ENCODE measurements at regions not wholly inside any gene's neighbourhood (a gene's known extent, or its start where the extent isn't known, plus 50 kb on each side); places are given as distances from the start of the nearest gene placed in this dataset.

GRCh38 chr3:113133140-113133539, 78.2 kb upstream of the BOC start:
- no peak for DNase-seq (ENCODE audit: extremely low spot score)
- POLR2A ChIA-PET = no interaction called here
- CTCF ChIA-PET = interaction anchor here (1.4 to 3.1 kb wide), 2 partner anchors 100 to 155 kb away, joined by 4 to 15 read pairs; no protein-coding TSS in a partner anchor
- no peak for TF ChIP-seq ARNT (IDR thresholded peaks at IDR 0.05)
- TF ChIP-seq FOXK2 (IDR thresholded peaks at IDR 0.05) = no peak

DNA sequence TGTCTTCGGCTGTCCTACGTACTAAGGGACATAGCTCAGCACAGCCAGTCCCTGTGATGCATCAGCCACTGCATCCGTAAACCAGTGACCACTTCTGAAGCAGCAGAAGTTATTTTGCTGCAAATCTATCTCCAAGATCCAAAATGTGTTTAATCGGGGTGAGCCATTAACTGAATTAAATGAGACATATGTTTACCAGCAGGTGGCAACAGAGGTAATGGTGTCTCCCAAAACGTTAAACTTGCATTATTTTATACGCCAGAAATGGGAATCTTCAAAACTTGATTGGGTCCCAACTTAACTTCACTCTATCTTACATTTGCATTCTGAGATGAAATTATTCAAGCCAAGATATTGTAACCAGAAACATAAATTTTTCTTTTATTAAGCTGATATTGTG, 75.3 kb upstream of the BOC start:
- no peak for TF ChIP-seq L3MBTL2 (conservative IDR thresholded peaks at IDR 0.05)
- no peak for TF ChIP-seq HDGF (IDR thresholded peaks at IDR 0.05; ENCODE audit: borderline replicate concordance)
- TF ChIP-seq CTBP1 (IDR thresholded peaks at IDR 0.05; ENCODE audit: borderline replicate concordance) = no peak
- TF ChIP-seq NFRKB (IDR thresholded peaks at IDR 0.05) = no peak
- no peak for TF ChIP-seq FOXM1 (IDR thresholded peaks at IDR 0.05; ENCODE audit: borderline replicate concordance)
- TF ChIP-seq FOXA1 (IDR thresholded peaks at IDR 0.05) = no peak
- TF ChIP-seq TARDBP (IDR thresholded peaks at IDR 0.05) = no peak
- no peak for TF ChIP-seq LEF1 (IDR thresholded peaks at IDR 0.05; ENCODE audit: borderline replicate concordance)
- TF ChIP-seq SUZ12 (IDR thresholded peaks at IDR 0.05) = no peak
- TF ChIP-seq, protein P1, sequence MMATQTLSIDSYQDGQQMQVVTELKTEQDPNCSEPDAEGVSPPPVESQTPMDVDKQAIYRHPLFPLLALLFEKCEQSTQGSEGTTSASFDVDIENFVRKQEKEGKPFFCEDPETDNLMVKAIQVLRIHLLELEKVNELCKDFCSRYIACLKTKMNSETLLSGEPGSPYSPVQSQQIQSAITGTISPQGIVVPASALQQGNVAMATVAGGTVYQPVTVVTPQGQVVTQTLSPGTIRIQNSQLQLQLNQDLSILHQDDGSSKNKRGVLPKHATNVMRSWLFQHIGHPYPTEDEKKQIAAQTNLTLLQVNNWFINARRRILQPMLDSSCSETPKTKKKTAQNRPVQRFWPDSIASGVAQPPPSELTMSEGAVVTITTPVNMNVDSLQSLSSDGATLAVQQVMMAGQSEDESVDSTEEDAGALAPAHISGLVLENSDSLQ (IDR thresholded peaks at IDR 0.05) = no peak
- no peak for TF ChIP-seq BHLHE40 (IDR thresholded peaks at IDR 0.05; ENCODE audit: borderline replicate concordance)
- TF ChIP-seq ELF4 (IDR thresholded peaks at IDR 0.05) = no peak
- TF ChIP-seq ZNF384 (IDR thresholded peaks at IDR 0.05) = no peak
- no peak for TF ChIP-seq SP1 (IDR thresholded peaks at IDR 0.05)
- no peak for TF ChIP-seq ARNT (IDR thresholded peaks at IDR 0.05)
- no peak for TF ChIP-seq FOXK2 (IDR thresholded peaks at IDR 0.05)
- POLR2A ChIA-PET = no interaction called here
- CTCF ChIA-PET = interaction anchor here (0.9 to 1.8 kb wide), 6 partner anchors 12 to 152 kb away, joined by 3 to 6 read pairs (median 4); no protein-coding TSS in a partner anchor

GRCh38 chr3:113136544-113136943, 74.8 kb upstream of the BOC start:
- no peak for TF ChIP-seq NFRKB (IDR thresholded peaks at IDR 0.05)
- TF ChIP-seq SP1 (IDR thresholded peaks at IDR 0.05) = no peak
- no peak for TF ChIP-seq FOXK2 (IDR thresholded peaks at IDR 0.05)
- TF ChIP-seq TARDBP (IDR thresholded peaks at IDR 0.05) = no peak
- TF ChIP-seq HDGF (IDR thresholded peaks at IDR 0.05; ENCODE audit: borderline replicate concordance) = no peak
- ChIA-PET CTCF (interaction anchor here (0.9 to 1.8 kb wide), 4 partner anchors 11 to 151 kb away, joined by 3 to 6 read pairs (median 5); no protein-coding TSS in a partner anchor), POLR2A (no interaction called here)
- no peak for DNase-seq (ENCODE audit: extremely low spot score)

More for the DNA sequence above, 75.3 kb upstream of the BOC start:
- no peak for DNase-seq (ENCODE audit: extremely low spot score)

DNA sequence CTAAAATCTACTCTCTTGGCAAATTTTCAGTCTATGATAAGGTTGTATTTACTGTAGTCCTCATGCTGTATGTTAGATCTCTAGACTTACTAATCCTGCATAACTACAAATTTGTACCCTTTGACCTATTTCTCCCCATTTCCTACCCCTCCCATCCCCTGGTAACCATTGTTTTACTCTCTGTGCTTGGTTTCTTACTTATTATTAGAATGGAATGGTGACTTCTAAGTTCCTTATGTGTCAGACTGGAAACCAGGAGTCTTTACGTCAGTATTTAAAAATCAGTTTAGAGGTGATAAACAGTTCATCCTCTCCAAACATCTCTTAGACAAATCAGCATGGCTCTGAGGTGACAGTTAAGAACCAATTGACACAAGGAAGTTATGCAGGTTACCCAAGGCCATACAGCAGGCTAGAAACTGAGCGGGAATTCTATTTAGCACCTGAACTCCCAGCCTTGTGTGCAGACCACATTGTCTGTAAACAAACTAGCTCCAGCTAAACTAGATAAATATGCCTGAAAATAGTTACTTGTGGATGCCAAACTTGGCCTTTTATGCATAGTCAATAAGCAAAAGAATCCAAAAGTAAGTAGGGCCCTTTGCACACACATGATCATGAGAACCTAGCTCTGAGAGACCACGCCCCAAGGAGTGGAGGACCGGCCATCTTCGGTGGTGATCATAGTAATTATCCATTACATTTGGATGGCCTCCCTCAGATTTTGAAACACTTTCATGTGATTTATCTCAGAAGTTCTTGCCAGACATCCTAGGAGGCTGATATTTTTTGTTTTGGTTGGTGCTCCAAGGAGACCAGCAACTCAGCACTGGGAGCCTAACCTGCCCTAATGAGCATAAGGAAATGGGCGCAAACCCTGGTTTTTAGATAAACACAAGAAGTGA, 72.3 kb upstream of the BOC start:
- no peak for DNase-seq (ENCODE audit: extremely low spot score)
- TF ChIP-seq BHLHE40 (IDR thresholded peaks at IDR 0.05; ENCODE audit: borderline replicate concordance) (no peak), SP1 (IDR thresholded peaks at IDR 0.05) (no peak)
- ChIA-PET POLR2A (no interaction called here), CTCF (no interaction called here)

DNA sequence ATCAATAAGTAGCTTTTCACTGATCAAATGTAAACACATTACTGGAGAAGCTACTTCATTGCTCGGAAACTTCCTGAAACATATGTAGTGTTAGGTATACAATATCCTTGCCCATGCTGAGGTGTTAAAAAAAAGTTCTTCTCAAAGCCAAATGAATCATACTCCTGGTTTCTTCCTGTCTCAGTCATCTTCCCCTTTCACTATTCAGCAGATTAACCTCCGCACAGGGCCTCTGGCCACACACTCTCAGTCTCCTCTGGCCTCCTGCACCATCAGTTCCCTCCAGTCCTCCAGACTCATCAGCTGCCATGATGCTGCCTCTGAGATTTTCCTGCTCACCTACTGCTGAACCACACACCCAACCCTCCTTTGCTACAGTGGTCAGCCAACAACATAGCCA, 70.5 kb upstream of the BOC start:
- DNase-seq (ENCODE audit: extremely low spot score) = no peak
- ChIA-PET POLR2A (no interaction called here), CTCF (no interaction called here)
- TF ChIP-seq TARDBP (IDR thresholded peaks at IDR 0.05) = no peak
- TF ChIP-seq FOXM1 (IDR thresholded peaks at IDR 0.05; ENCODE audit: borderline replicate concordance) = no peak
- TF ChIP-seq NFRKB (IDR thresholded peaks at IDR 0.05) = no peak
- TF ChIP-seq LEF1 (IDR thresholded peaks at IDR 0.05; ENCODE audit: borderline replicate concordance) = no peak
- TF ChIP-seq L3MBTL2 (conservative IDR thresholded peaks at IDR 0.05) = no peak
- TF ChIP-seq SUZ12 (IDR thresholded peaks at IDR 0.05) = no peak
- no peak for TF ChIP-seq CTBP1 (IDR thresholded peaks at IDR 0.05; ENCODE audit: borderline replicate concordance)
- no peak for TF ChIP-seq BHLHE40 (IDR thresholded peaks at IDR 0.05; ENCODE audit: borderline replicate concordance)
- TF ChIP-seq SP1 (IDR thresholded peaks at IDR 0.05) = no peak

- ChIA-PET CTCF (no interaction called here), POLR2A (no interaction called here)
- no peak for DNase-seq (ENCODE audit: extremely low spot score)
- TF ChIP-seq ELF4 (IDR thresholded peaks at IDR 0.05) (no peak), CTBP1 (IDR thresholded peaks at IDR 0.05; ENCODE audit: borderline replicate concordance) (no peak), L3MBTL2 (conservative IDR thresholded peaks at IDR 0.05) (no peak), BHLHE40 (IDR thresholded peaks at IDR 0.05; ENCODE audit: borderline replicate concordance) (no peak), FOXA1 (IDR thresholded peaks at IDR 0.05) (no peak), FOXK2 (IDR thresholded peaks at IDR 0.05) (no peak), ARNT (IDR thresholded peaks at IDR 0.05) (no peak), NFRKB (IDR thresholded peaks at IDR 0.05) (no peak), ZNF384 (IDR thresholded peaks at IDR 0.05) (no peak), SP1 (IDR thresholded peaks at IDR 0.05) (no peak), TARDBP (IDR thresholded peaks at IDR 0.05) (no peak), FOXM1 (IDR thresholded peaks at IDR 0.05; ENCODE audit: borderline replicate concordance) (no peak)
- TF ChIP-seq, protein P1 (IDR thresholded peaks at IDR 0.05) = no peak
Measured at GRCh38 chr3:113141543-113141942, 69.8 kb upstream of the BOC start.

- POLR2A ChIA-PET = no interaction called here
- no peak for DNase-seq (ENCODE audit: extremely low spot score)
- TF ChIP-seq HDGF (IDR thresholded peaks at IDR 0.05; ENCODE audit: borderline replicate concordance) (no peak), L3MBTL2 (conservative IDR thresholded peaks at IDR 0.05) (no peak), CTBP1 (IDR thresholded peaks at IDR 0.05; ENCODE audit: borderline replicate concordance) (no peak), ELF4 (IDR thresholded peaks at IDR 0.05) (no peak), SP1 (IDR thresholded peaks at IDR 0.05) (no peak), BHLHE40 (IDR thresholded peaks at IDR 0.05; ENCODE audit: borderline replicate concordance) (no peak), ZNF384 (IDR thresholded peaks at IDR 0.05) (no peak)
- TF ChIP-seq, protein P1 (IDR thresholded peaks at IDR 0.05) = no peak
- CTCF ChIA-PET = interaction anchor here (0.5 kb wide), 1 partner anchor 12 kb away, joined by 4 read pairs; no protein-coding TSS in a partner anchor
Measured at GRCh38 chr3:113142476-113142875, 68.9 kb upstream of the BOC start.

All from HEK293T (cell line).